Activated naive CD8-positive, alpha-beta T cell (primary cell): ENCODE measurements at regions not wholly inside any gene's neighbourhood (a gene's known extent, or its start where the extent isn't known, plus 50 kb on each side); places are given as distances from the start of the nearest gene placed in this dataset.
"Not testable (repeated sequence)": the region's sequence is repeated elsewhere in the genome, so short reads cannot be mapped to it uniquely, and the experiment has no call there.

Experiments used
- H3K27ac Mint-ChIP-seq: one replicate; pipeline ENCODE4 v1.8.0; 2021; ENCODE audit warnings: mixed read lengths
- H3K27me3 Mint-ChIP-seq: one replicate; pipeline ENCODE4 v1.8.0; 2021; ENCODE audit warnings: mixed read lengths
- H3K36me3 Mint-ChIP-seq: one replicate; pipeline ENCODE4 v1.8.0; 2021; ENCODE audit warnings: mixed read lengths
- H3K4me1 Mint-ChIP-seq: one replicate; pipeline ENCODE4 v1.8.0; 2021; ENCODE audit warnings: low read depth, mixed read lengths
- H3K4me3 Mint-ChIP-seq: one replicate; pipeline ENCODE4 v1.8.0; 2021; ENCODE audit warnings: mild to moderate bottlenecking, mixed read lengths
- H3K9me3 Mint-ChIP-seq: one replicate; pipeline ENCODE4 v1.8.0; 2021; ENCODE audit warnings: low read depth, mixed read lengths

GRCh38 chr2:110394769-110395168, 77.8 kb downstream of the LIMS4 start:
- H3K27ac Mint-ChIP-seq, H3K4me3 Mint-ChIP-seq, H3K36me3 Mint-ChIP-seq, H3K27me3 Mint-ChIP-seq, H3K4me1 Mint-ChIP-seq, H3K9me3 Mint-ChIP-seq: not testable (repeated sequence)

GRCh38 chr2:110392366-110392765, 80.2 kb downstream of the LIMS4 start:
- H3K27ac Mint-ChIP-seq, H3K27me3 Mint-ChIP-seq: not testable (repeated sequence)

GRCh38 chr2:110391035-110391418, 81.6 kb downstream of the LIMS4 start:
- H3K9me3 Mint-ChIP-seq, H3K4me1 Mint-ChIP-seq, H3K36me3 Mint-ChIP-seq, H3K27ac Mint-ChIP-seq, H3K27me3 Mint-ChIP-seq, H3K4me3 Mint-ChIP-seq: not testable (repeated sequence)

More at GRCh38 chr2:110392366-110392765, 80.2 kb downstream of the LIMS4 start:
- not testable (repeated sequence) for H3K9me3 Mint-ChIP-seq, H3K4me1 Mint-ChIP-seq, H3K4me3 Mint-ChIP-seq, H3K36me3 Mint-ChIP-seq

- not testable (repeated sequence) for H3K36me3 Mint-ChIP-seq, H3K4me1 Mint-ChIP-seq, H3K27me3 Mint-ChIP-seq, H3K4me3 Mint-ChIP-seq, H3K9me3 Mint-ChIP-seq, H3K27ac Mint-ChIP-seq
These were observed 82.1 kb downstream of the LIMS4 start for GRCh38 chr2:110390351-110391034.

- not testable (repeated sequence) for H3K9me3 Mint-ChIP-seq, H3K36me3 Mint-ChIP-seq, H3K4me3 Mint-ChIP-seq, H3K4me1 Mint-ChIP-seq, H3K27ac Mint-ChIP-seq, H3K27me3 Mint-ChIP-seq
These were observed 85.6 kb downstream of the LIMS4 start for GRCh38 chr2:110387044-110387443.

GRCh38 chr2:110386546-110386945, 86.1 kb downstream of the LIMS4 start:
- not testable (repeated sequence) for H3K4me3 Mint-ChIP-seq, H3K27ac Mint-ChIP-seq, H3K9me3 Mint-ChIP-seq, H3K27me3 Mint-ChIP-seq, H3K4me1 Mint-ChIP-seq, H3K36me3 Mint-ChIP-seq

- not testable (repeated sequence) for H3K36me3 Mint-ChIP-seq, H3K9me3 Mint-ChIP-seq, H3K27me3 Mint-ChIP-seq, H3K4me3 Mint-ChIP-seq, H3K4me1 Mint-ChIP-seq, H3K27ac Mint-ChIP-seq
These were observed 87.9 kb downstream of the LIMS4 start for GRCh38 chr2:110384736-110385119.

GRCh38 chr2:110384109-110384735, 88.4 kb downstream of the LIMS4 start:
- not testable (repeated sequence) for H3K4me3 Mint-ChIP-seq, H3K27me3 Mint-ChIP-seq, H3K27ac Mint-ChIP-seq, H3K4me1 Mint-ChIP-seq, H3K36me3 Mint-ChIP-seq, H3K9me3 Mint-ChIP-seq

- not testable (repeated sequence) for H3K4me1 Mint-ChIP-seq, H3K9me3 Mint-ChIP-seq, H3K36me3 Mint-ChIP-seq, H3K27me3 Mint-ChIP-seq, H3K4me3 Mint-ChIP-seq, H3K27ac Mint-ChIP-seq
These were observed 89.2 kb downstream of the LIMS4 start for GRCh38 chr2:110383163-110384048.

- H3K27ac Mint-ChIP-seq, H3K4me1 Mint-ChIP-seq, H3K27me3 Mint-ChIP-seq: not testable (repeated sequence)
These were observed 99.1 kb downstream of the LIMS4 start for GRCh38 chr2:110373519-110373918.

GRCh38 chr2:110371633-110372032, 101.0 kb downstream of the LIMS4 start:
- not testable (repeated sequence) for H3K4me1 Mint-ChIP-seq, H3K4me3 Mint-ChIP-seq, H3K27me3 Mint-ChIP-seq, H3K9me3 Mint-ChIP-seq, H3K27ac Mint-ChIP-seq, H3K36me3 Mint-ChIP-seq

More at GRCh38 chr2:110373519-110373918, 99.1 kb downstream of the LIMS4 start:
- H3K4me3 Mint-ChIP-seq, H3K36me3 Mint-ChIP-seq, H3K9me3 Mint-ChIP-seq: not testable (repeated sequence)

- H3K9me3 Mint-ChIP-seq, H3K27ac Mint-ChIP-seq, H3K27me3 Mint-ChIP-seq, H3K4me1 Mint-ChIP-seq, H3K36me3 Mint-ChIP-seq, H3K4me3 Mint-ChIP-seq: not testable (repeated sequence)
These were observed 115.0 kb downstream of the LIMS4 start for GRCh38 chr2:110357616-110358015.

- H3K36me3 Mint-ChIP-seq, H3K9me3 Mint-ChIP-seq, H3K4me1 Mint-ChIP-seq, H3K4me3 Mint-ChIP-seq, H3K27me3 Mint-ChIP-seq, H3K27ac Mint-ChIP-seq: not testable (repeated sequence)
These were observed 118.2 kb downstream of the LIMS4 start for GRCh38 chr2:110354294-110355018.

- not testable (repeated sequence) for H3K4me3 Mint-ChIP-seq, H3K4me1 Mint-ChIP-seq, H3K36me3 Mint-ChIP-seq, H3K9me3 Mint-ChIP-seq, H3K27me3 Mint-ChIP-seq, H3K27ac Mint-ChIP-seq
These were observed 121.9 kb downstream of the LIMS4 start for GRCh38 chr2:110350718-110351117.

GRCh38 chr2:110348902-110349301, 123.7 kb downstream of the LIMS4 start:
- not testable (repeated sequence) for H3K27ac Mint-ChIP-seq, H3K4me1 Mint-ChIP-seq, H3K36me3 Mint-ChIP-seq, H3K4me3 Mint-ChIP-seq, H3K9me3 Mint-ChIP-seq, H3K27me3 Mint-ChIP-seq
